Stimulated activated CD4-positive, alpha-beta T cell treated with anti-CD3 and anti-CD28 coated beads, TNF-alpha, amount 100 ng/mL, for 24 hours (primary cell): ENCODE measurements at regions not wholly inside any gene's neighbourhood (a gene's known extent, or its start where the extent isn't known, plus 50 kb on each side); places are given as distances from the start of the nearest gene placed in this dataset.

Experiments used
- DNase-seq, 3 experiments: peaks; one replicate each; pipeline ENCODE4 v3.0.0-alpha.2; 2020; ENCODE audit warnings: low read depth in 3 of 3

DNA sequence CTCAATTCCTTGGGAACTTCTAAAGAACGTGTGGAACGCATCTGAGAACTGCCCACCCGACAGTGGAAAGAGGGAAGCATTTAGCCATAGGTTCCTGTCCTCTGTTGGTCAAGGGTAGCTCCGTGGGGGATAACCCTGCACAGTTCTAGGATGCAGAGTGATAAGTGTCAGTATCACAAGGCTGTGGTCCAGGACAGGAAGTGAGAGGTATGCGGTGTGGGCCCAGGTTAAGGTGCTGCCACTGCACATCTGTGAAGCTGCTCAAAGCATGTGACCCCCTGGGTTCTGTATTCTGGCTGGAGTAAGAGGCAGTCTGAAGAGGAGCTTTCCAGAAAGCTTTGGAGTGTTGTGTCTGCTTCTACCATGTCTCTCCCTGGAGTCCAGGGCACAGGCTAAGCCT lies 51.7 kb upstream of the HES1 start:
- no peak for DNase-seq
